T-helper 1 cell (primary cell): ENCODE measurements at regions not wholly inside any gene's neighbourhood (a gene's known extent, or its start where the extent isn't known, plus 50 kb on each side); places are given as distances from the start of the nearest gene placed in this dataset.

ENCODE experiments used
- DNase-seq, 5 donors: peaks; one replicate each; pipeline ENCODE4 v3.0.0-alpha.2; 2012 to 2020

GRCh38 chr20:11229772-11230171 is 556.0 kb upstream of the JAG1 start:
- no peak for DNase-seq

GRCh38 chr20:11230999-11231398 is 557.2 kb upstream of the JAG1 start:
- no peak for DNase-seq

GRCh38 chr20:11231742-11232648 is 558.2 kb upstream of the JAG1 start:
- DNase-seq = no peak

- DNase-seq = no peak
Measured at GRCh38 chr20:11232896-11233295, 559.1 kb upstream of the JAG1 start.

GRCh38 chr20:11234181-11234580 is 560.4 kb upstream of the JAG1 start:
- DNase-seq = no peak

- no peak for DNase-seq
Measured at GRCh38 chr20:11234608-11235007, 560.8 kb upstream of the JAG1 start.

- no peak for DNase-seq
Measured at GRCh38 chr20:11235058-11235457, 561.3 kb upstream of the JAG1 start.

GRCh38 chr20:11242320-11242719 is 568.5 kb upstream of the JAG1 start:
- DNase-seq = no peak

- DNase-seq = no peak
Measured at GRCh38 chr20:11245431-11245830, 571.6 kb upstream of the JAG1 start.

GRCh38 chr20:11246251-11246775 is 572.5 kb upstream of the JAG1 start:
- no peak for DNase-seq

GRCh38 chr20:11247046-11248010 is 573.5 kb upstream of the JAG1 start:
- no peak for DNase-seq

GRCh38 chr20:11248011-11248409 is 574.2 kb upstream of the JAG1 start:
- no peak for DNase-seq

GRCh38 chr20:11248687-11249638 is 575.2 kb upstream of the JAG1 start:
- DNase-seq = no peak

GRCh38 chr20:11249683-11250082 is 575.9 kb upstream of the JAG1 start:
- DNase-seq = no peak

- DNase-seq = no peak
Measured at GRCh38 chr20:11252447-11252846, 578.6 kb upstream of the JAG1 start.

GRCh38 chr20:11255455-11255854 is 581.7 kb upstream of the JAG1 start:
- no peak for DNase-seq

- no peak for DNase-seq
Measured at GRCh38 chr20:11255860-11256259, 582.1 kb upstream of the JAG1 start.

- DNase-seq = no peak
Measured at GRCh38 chr20:11260611-11261010, 586.8 kb upstream of the JAG1 start.

- no peak for DNase-seq
Measured at GRCh38 chr20:11261533-11262000, 587.8 kb upstream of the JAG1 start.

- no peak for DNase-seq
Measured at GRCh38 chr20:11266571-11266970, 592.8 kb upstream of the JAG1 start.

GRCh38 chr20:11267131-11267761 is 593.4 kb upstream of the JAG1 start:
- no peak for DNase-seq
